Keratinocyte (primary cell): ENCODE measurements at regions not wholly inside any gene's neighbourhood (a gene's known extent, or its start where the extent isn't known, plus 50 kb on each side); places are given as distances from the start of the nearest gene placed in this dataset.
"Not testable (repeated sequence)": the region's sequence is repeated elsewhere in the genome, so short reads cannot be mapped to it uniquely, and the experiment has no call there.

Experiments
- CTCF ChIP-seq, 3 experiments: IDR thresholded peaks in 1 of 3; conservative IDR thresholded peaks in 1 of 3; optimal IDR thresholded peaks in 1 of 3; 2 replicates in 2 of 3; 3 replicates in 1 of 3; pipeline versions ENCODE3 to v1.5.1; 2011; ENCODE audit warnings: low read length in 3 of 3, mild to moderate bottlenecking in 3 of 3, moderate library complexity in 2 of 3, control low read depth in 1 of 3, inconsistent platforms in 1 of 3; ENCODE audit not compliant: insufficient read depth in 2 of 3; ENCODE audit errors: extremely low read depth in 1 of 3
- EZH2 ChIP-seq: IDR thresholded peaks from one replicate; pipeline ENCODE4 v1.6.1; 2012; ENCODE audit warnings: inconsistent platforms, mild to moderate bottlenecking, low read length, moderate library complexity

GRCh38 chr13:58352100-58352499, 720.6 kb downstream of the PCDH17 start:
- not testable (repeated sequence) for TF ChIP-seq CTCF (optimal IDR thresholded peaks at IDR 0.05 in 1 of 3, IDR thresholded peaks at IDR 0.05 in 1 of 3, conservative IDR thresholded peaks at IDR 0.05 in 1 of 3; ENCODE audit: extremely low read depth in 1 of 3, insufficient read depth in 2 of 3, low read length in 3 of 3); EZH2
